ENCODE measurements at regions not wholly inside any gene's neighbourhood (a gene's known extent, or its start where the extent isn't known, plus 50 kb on each side); places are given as distances from the start of the nearest gene placed in this dataset.

- no peak overlapping the region for H3K27ac ChIP-seq (ENCODE audit: insufficient read depth in 1 of 2, low read depth in 1 of 2, low read length in 2 of 2, poor library complexity in 1 of 2, severe bottlenecking in 2 of 2)
- ChIA-PET CTCF (no interaction called here), POLR2A (no interaction called here)
- no peak overlapping the region for H3K4me3 ChIP-seq (ENCODE audit: control insufficient read depth in 1 of 7, extremely low read depth in 1 of 7, insufficient read depth in 4 of 7, low read depth in 2 of 7, low read length in 6 of 7)
- no peaks in the 10 kb centered on the region for H3K4me1 ChIP-seq (ENCODE audit: control extremely low read depth in 1 of 4, control insufficient read depth in 4 of 4, insufficient read depth in 4 of 4, low read length in 3 of 4)
- DNase-seq = no peak
- H3K36me3 ChIP-seq (ENCODE audit: control insufficient read depth in 4 of 4, insufficient read depth in 4 of 4, low read length in 3 of 4) = no peaks in the 10 kb centered on the region
- no peaks in the 10 kb centered on the region for H3K27me3 ChIP-seq (replicated peaks in 2 of 5; ENCODE audit: control insufficient read depth in 4 of 5, insufficient read depth in 5 of 5, low read length in 4 of 5)
- no peaks in the 10 kb centered on the region for H3K9me3 ChIP-seq (ENCODE audit: control extremely low read depth in 1 of 5, control insufficient read depth in 4 of 5, insufficient read depth in 2 of 5, low read depth in 1 of 5, low read length in 4 of 5)
Observed at GRCh38 chr19:20252613-20253012, 85.6 kb downstream of the ZNF486 start.

GRCh38 chr19:20250627-20251026, 83.6 kb downstream of the ZNF486 start:
- ChIA-PET POLR2A (no interaction called here), CTCF (no interaction called here)
- no peak overlapping the region for H3K27ac ChIP-seq (ENCODE audit: insufficient read depth in 1 of 2, low read depth in 1 of 2, low read length in 2 of 2, poor library complexity in 1 of 2, severe bottlenecking in 2 of 2)
- H3K27me3 ChIP-seq (replicated peaks in 2 of 5; ENCODE audit: control insufficient read depth in 4 of 5, insufficient read depth in 5 of 5, low read length in 4 of 5) = no peaks in the 10 kb centered on the region
- no peak for DNase-seq
- 88% methylated on average over 3 of the region's 6 CpGs for WGBS (ENCODE audit: insufficient coverage)
- no peak overlapping the region for H3K4me3 ChIP-seq (ENCODE audit: control insufficient read depth in 1 of 7, extremely low read depth in 1 of 7, insufficient read depth in 4 of 7, low read depth in 2 of 7, low read length in 6 of 7)
- no peaks in the 10 kb centered on the region for H3K36me3 ChIP-seq (ENCODE audit: control insufficient read depth in 4 of 4, insufficient read depth in 4 of 4, low read length in 3 of 4)
- no peaks in the 10 kb centered on the region for H3K4me1 ChIP-seq (ENCODE audit: control extremely low read depth in 1 of 4, control insufficient read depth in 4 of 4, insufficient read depth in 4 of 4, low read length in 3 of 4)
- no peaks in the 10 kb centered on the region for H3K9me3 ChIP-seq (ENCODE audit: control extremely low read depth in 1 of 5, control insufficient read depth in 4 of 5, insufficient read depth in 2 of 5, low read depth in 1 of 5, low read length in 4 of 5)

GRCh38 chr19:20250121-20250520, 83.1 kb downstream of the ZNF486 start:
- no peak overlapping the region for H3K4me3 ChIP-seq (ENCODE audit: control insufficient read depth in 1 of 7, extremely low read depth in 1 of 7, insufficient read depth in 4 of 7, low read depth in 2 of 7, low read length in 6 of 7)
- POLR2A ChIA-PET = no interaction called here
- H3K27ac ChIP-seq (ENCODE audit: insufficient read depth in 1 of 2, low read depth in 1 of 2, low read length in 2 of 2, poor library complexity in 1 of 2, severe bottlenecking in 2 of 2) = no peak overlapping the region
- no peaks in the 10 kb centered on the region for H3K27me3 ChIP-seq (replicated peaks in 2 of 5; ENCODE audit: control insufficient read depth in 4 of 5, insufficient read depth in 5 of 5, low read length in 4 of 5)
- H3K36me3 ChIP-seq (ENCODE audit: control insufficient read depth in 4 of 4, insufficient read depth in 4 of 4, low read length in 3 of 4) = no peaks in the 10 kb centered on the region
- CTCF ChIA-PET = no interaction called here
- WGBS (ENCODE audit: insufficient coverage) = 67% methylated on average over 1 of the region's 1 CpG
- DNase-seq = no peak
- no peaks in the 10 kb centered on the region for H3K4me1 ChIP-seq (ENCODE audit: control extremely low read depth in 1 of 4, control insufficient read depth in 4 of 4, insufficient read depth in 4 of 4, low read length in 3 of 4)
- H3K9me3 ChIP-seq (ENCODE audit: control extremely low read depth in 1 of 5, control insufficient read depth in 4 of 5, insufficient read depth in 2 of 5, low read depth in 1 of 5, low read length in 4 of 5) = no peaks in the 10 kb centered on the region

Data from common myeloid progenitor, CD34-positive (primary cell).